OCI-LY7 (cell line): ENCODE measurements at regions not wholly inside any gene's neighbourhood (a gene's known extent, or its start where the extent isn't known, plus 50 kb on each side); places are given as distances from the start of the nearest gene placed in this dataset.
A peak's percentile ranks its signal among the peaks of the same experiment; 100 is the strongest.

Experiments
- BruUV-seq: library from RNA; stranded (reverse); fragments of 400-500 nt; replicated peaks from 2 replicates; lab custom pipeline; 2021; lab: Mats Ljungman, UMichigan
- CTCF ChIA-PET: fragments of 300-600 bp; sonication (Branson Sonifier 250); formaldehyde crosslinking; loops from one replicate; lab custom pipeline; 2022; ENCODE audit warnings: antibody characterized with exemption; ENCODE audit not compliant: unreplicated experiment; lab: Charles Lee
- POLR2A ChIA-PET: fragments of 300-600 bp; sonication (Branson Sonifier 250); formaldehyde crosslinking; loops from one replicate; lab custom pipeline; 2022; ENCODE audit warnings: antibody characterized with exemption; lab: Charles Lee
- DNase-seq: peaks from one replicate; pipeline ENCODE4 v3.0.0-alpha.2; 2015; ENCODE audit warnings: low spot score
- H2AFZ ChIP-seq: fragments of 200-600 bp; sonication (generic), shearing (Covaris generic); 2 replicates; pipeline ENCODE4 v1.6.1; 2014; ENCODE audit warnings: mild to moderate bottlenecking, antibody characterized with exemption, low read length, moderate library complexity
- H3K27ac ChIP-seq: fragments of 200-600 bp; sonication (generic); 2 replicates; pipeline ENCODE4 v1.5.1; 2014; ENCODE audit warnings: mixed run types, low read depth, mild to moderate bottlenecking, moderate library complexity, low read length, inconsistent platforms; ENCODE audit not compliant: poor library complexity, severe bottlenecking
- H3K36me3 ChIP-seq: fragments of 200-600 bp; sonication (generic); 2 replicates; pipeline ENCODE4 v1.6.1; 2014; ENCODE audit warnings: mild to moderate bottlenecking, antibody characterized with exemption, low read length, moderate library complexity, mixed read lengths; ENCODE audit not compliant: insufficient read depth
- H3K4me1 ChIP-seq: fragments of 200-600 bp; sonication (generic); 2 replicates; pipeline ENCODE4 v1.5.1; 2014; ENCODE audit warnings: mild to moderate bottlenecking, low read length; ENCODE audit not compliant: insufficient read depth, poor library complexity, severe bottlenecking
- H3K4me2 ChIP-seq: fragments of 200-600 bp; sonication (generic); 2 replicates; pipeline ENCODE4 v1.6.1; 2014; ENCODE audit warnings: mild to moderate bottlenecking, low read length
- H3K4me3 ChIP-seq: fragments of 200-600 bp; sonication (generic); 2 replicates; pipeline ENCODE4 v1.5.1; 2014; ENCODE audit warnings: mild to moderate bottlenecking, low read depth, low read length; ENCODE audit not compliant: poor library complexity, severe bottlenecking
- H3K79me2 ChIP-seq: fragments of 200-600 bp; sonication (generic); 2 replicates; pipeline ENCODE4 v1.6.1; 2016; ENCODE audit warnings: low read depth, mild to moderate bottlenecking, low read length, moderate library complexity, mixed read lengths; ENCODE audit not compliant: insufficient read depth
- H3K9me2 ChIP-seq: fragments of 200-600 bp; sonication (generic); 2 replicates; pipeline ENCODE4 v1.6.1; 2016; ENCODE audit warnings: mild to moderate bottlenecking, low read length, mixed read lengths; ENCODE audit not compliant: insufficient read depth
- H3K9me3 ChIP-seq: fragments of 200-600 bp; sonication (generic); 2 replicates; pipeline ENCODE4 v1.6.1; 2014; ENCODE audit warnings: mild to moderate bottlenecking, mixed run types, low read length, mixed read lengths
- H4K20me1 ChIP-seq: fragments of 200-600 bp; sonication (generic); 2 replicates; pipeline ENCODE4 v1.6.1; 2014; ENCODE audit warnings: mild to moderate bottlenecking, antibody characterized with exemption, low read length, moderate library complexity, mixed read lengths; ENCODE audit not compliant: insufficient read depth
- EZH2phosphoT487 ChIP-seq: fragments of 200-600 bp; sonication (generic); IDR thresholded peaks from 2 replicates; pipeline ENCODE4 v1.6.1; 2018; ENCODE audit warnings: low read depth, borderline replicate concordance, mild to moderate bottlenecking, mixed run types, antibody characterized with exemption, low read length, moderate library complexity, mixed read lengths
- intact Hi-C: fragments of 100-400 bp; cut with micrococcal nuclease; formaldehyde crosslinking; loops from one replicate; pipeline ENCODE4 v1.10.0; 2022; ENCODE audit not compliant: unreplicated experiment
- TF ChIP-seq, protein P1 (sequence below): fragments of 200-600 bp; sonication (generic); conservative IDR thresholded peaks from 2 replicates; pipeline ENCODE4 v1.5.1; 2014; ENCODE audit warnings: mild to moderate bottlenecking, antibody characterized with exemption, low read length, moderate library complexity, mixed read lengths

DNA sequence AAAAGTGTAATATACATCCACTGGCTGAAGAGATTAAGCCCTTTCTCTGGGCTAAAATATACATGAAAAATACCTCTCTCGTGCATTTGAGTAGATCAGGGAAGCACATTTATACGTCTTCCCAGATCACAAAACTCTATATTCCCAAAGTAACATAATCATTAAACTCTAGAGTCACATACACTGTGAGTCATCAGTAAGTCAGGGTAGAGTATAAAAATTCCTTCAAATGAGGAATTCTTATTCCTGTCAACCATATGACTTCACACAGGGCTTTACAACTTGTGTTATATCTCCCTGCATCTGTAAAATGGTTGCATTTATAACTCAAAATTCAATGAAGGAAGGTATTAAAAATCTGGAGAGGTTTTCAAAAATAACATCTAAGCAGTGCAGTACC is 1278.4 kb downstream of the CDY2B start:
- Histone ChIP-seq H4K20me1 (no peaks in the 10 kb centered on the region), H3K4me2 (no peak overlapping the region), H3K9me3 (no peaks in the 10 kb centered on the region), H3K79me2 (no peaks in the 10 kb centered on the region), H3K4me1 (no peaks in the 10 kb centered on the region), H3K9me2 (no peaks in the 10 kb centered on the region), H3K4me3 (no peak overlapping the region), H3K36me3 (no peaks in the 10 kb centered on the region), H3K27ac (no peak overlapping the region), H2AFZ (no peak overlapping the region)
- TF ChIP-seq, protein P1, sequence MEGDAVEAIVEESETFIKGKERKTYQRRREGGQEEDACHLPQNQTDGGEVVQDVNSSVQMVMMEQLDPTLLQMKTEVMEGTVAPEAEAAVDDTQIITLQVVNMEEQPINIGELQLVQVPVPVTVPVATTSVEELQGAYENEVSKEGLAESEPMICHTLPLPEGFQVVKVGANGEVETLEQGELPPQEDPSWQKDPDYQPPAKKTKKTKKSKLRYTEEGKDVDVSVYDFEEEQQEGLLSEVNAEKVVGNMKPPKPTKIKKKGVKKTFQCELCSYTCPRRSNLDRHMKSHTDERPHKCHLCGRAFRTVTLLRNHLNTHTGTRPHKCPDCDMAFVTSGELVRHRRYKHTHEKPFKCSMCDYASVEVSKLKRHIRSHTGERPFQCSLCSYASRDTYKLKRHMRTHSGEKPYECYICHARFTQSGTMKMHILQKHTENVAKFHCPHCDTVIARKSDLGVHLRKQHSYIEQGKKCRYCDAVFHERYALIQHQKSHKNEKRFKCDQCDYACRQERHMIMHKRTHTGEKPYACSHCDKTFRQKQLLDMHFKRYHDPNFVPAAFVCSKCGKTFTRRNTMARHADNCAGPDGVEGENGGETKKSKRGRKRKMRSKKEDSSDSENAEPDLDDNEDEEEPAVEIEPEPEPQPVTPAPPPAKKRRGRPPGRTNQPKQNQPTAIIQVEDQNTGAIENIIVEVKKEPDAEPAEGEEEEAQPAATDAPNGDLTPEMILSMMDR: no peak
- no peak for TF ChIP-seq EZH2phosphoT487
- no peak for DNase-seq
- intact Hi-C loops: no loop called here
- ChIA-PET POLR2A (no interaction called here), CTCF (no interaction called here)
- BruUV-seq: no TSS peak

DNA sequence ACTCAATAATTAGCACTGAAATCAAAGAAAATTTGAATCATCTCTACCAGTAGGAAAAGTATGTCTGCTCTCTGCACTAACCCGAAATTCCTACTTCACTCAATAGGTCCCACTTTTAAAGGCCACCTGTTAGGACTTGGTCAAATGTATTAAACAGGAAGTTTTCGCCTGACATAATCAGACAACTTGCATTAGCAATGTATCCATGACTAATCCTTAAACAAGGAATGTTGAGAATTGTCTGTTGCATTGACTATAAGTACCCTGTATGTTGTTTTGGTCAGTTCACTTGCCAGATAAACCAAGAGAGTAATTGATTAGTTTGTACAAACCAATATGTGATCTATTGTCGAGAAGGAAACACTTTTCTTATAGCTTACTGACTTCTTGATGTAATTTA is 1308.0 kb downstream of the CDY2B start:
- intact Hi-C loops: no loop called here
- Histone ChIP-seq H3K4me3 (no peak overlapping the region), H3K79me2 (no peaks in the 10 kb centered on the region), H2AFZ (no peak overlapping the region), H4K20me1 (no peaks in the 10 kb centered on the region), H3K4me2 (no peak overlapping the region), H3K36me3 (no peaks in the 10 kb centered on the region), H3K27ac (no peak overlapping the region), H3K9me3 (no peaks in the 10 kb centered on the region), H3K4me1 (no peaks in the 10 kb centered on the region), H3K9me2 (no peaks in the 10 kb centered on the region)
- CTCF ChIA-PET: no interaction called here
- DNase-seq: no peak
- no peak for TF ChIP-seq EZH2phosphoT487
- TF ChIP-seq, protein P1: no peak
- no TSS peak for BruUV-seq
- POLR2A ChIA-PET: no interaction called here

DNA sequence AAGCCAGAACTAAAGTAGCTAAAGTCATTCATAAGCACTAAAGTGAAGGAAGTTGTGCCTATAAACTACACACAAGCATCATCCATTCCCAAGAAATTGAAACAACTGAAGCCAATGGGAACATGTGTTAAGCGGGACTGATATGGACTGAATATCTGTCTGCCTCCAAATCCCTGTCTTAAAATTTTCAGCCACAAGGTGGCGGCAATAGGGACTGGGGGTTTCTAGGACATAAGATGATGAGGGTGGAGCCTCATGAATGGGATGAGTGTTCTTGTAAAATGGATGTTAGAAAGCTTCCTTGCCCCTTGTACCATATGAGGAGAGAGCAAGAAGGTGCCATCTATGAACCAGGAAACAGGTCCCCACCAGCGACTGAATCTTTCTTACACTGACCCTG is 1317.5 kb downstream of the CDY2B start:
- Histone ChIP-seq H2AFZ (no peak overlapping the region), H3K27ac (no peak overlapping the region), H3K79me2 (no peaks in the 10 kb centered on the region), H3K9me2 (no peaks in the 10 kb centered on the region), H3K4me1 (no peaks in the 10 kb centered on the region), H3K4me2 (no peak overlapping the region), H3K9me3 (no peaks in the 10 kb centered on the region), H3K36me3 (no peaks in the 10 kb centered on the region), H3K4me3 (no peak overlapping the region), H4K20me1 (no peaks in the 10 kb centered on the region)
- intact Hi-C loops: loop anchor here (2.0 kb wide), 1 partner anchor 78 kb away; no protein-coding TSS in a partner anchor
- CTCF ChIA-PET: no interaction called here
- POLR2A ChIA-PET: no interaction called here
- BruUV-seq: no TSS peak
- TF ChIP-seq EZH2phosphoT487: no peak
- TF ChIP-seq, protein P1: peak; percentile 73
- peak; percentile 36 for DNase-seq
